ENCODE measurements at regions not wholly inside any gene's neighbourhood (a gene's known extent, or its start where the extent isn't known, plus 50 kb on each side); places are given as distances from the start of the nearest gene placed in this dataset.

DNA sequence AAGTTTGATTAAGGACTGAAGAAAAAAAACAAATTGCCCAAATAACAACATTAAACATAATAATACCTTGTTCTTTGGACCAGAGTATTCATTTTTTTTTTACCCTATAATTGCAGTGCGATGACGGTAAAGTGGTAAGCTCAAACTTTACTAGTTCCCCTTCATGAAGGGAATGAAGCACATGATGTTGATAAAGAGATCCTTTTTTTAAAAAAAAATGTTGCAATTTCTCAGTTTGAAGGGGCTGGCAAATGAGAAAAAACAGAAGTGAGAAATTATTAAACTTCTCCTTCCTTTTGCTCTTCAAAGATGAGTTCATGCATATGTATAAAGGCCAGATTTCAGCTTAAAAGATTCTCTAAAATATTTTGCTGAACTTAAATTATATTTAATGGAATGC is 231.7 kb downstream of the C4orf33 start:
- TF ChIP-seq, protein P1, sequence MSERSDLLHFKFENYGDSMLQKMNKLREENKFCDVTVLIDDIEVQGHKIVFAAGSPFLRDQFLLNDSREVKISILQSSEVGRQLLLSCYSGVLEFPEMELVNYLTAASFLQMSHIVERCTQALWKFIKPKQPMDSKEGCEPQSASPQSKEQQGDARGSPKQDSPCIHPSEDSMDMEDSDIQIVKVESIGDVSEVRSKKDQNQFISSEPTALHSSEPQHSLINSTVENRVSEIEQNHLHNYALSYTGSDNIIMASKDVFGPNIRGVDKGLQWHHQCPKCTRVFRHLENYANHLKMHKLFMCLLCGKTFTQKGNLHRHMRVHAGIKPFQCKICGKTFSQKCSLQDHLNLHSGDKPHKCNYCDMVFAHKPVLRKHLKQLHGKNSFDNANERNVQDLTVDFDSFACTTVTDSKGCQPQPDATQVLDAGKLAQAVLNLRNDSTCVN (tag by site-specific recombination; optimal IDR thresholded peaks at IDR 0.05): no peak
- TF ChIP-seq, protein P2, sequence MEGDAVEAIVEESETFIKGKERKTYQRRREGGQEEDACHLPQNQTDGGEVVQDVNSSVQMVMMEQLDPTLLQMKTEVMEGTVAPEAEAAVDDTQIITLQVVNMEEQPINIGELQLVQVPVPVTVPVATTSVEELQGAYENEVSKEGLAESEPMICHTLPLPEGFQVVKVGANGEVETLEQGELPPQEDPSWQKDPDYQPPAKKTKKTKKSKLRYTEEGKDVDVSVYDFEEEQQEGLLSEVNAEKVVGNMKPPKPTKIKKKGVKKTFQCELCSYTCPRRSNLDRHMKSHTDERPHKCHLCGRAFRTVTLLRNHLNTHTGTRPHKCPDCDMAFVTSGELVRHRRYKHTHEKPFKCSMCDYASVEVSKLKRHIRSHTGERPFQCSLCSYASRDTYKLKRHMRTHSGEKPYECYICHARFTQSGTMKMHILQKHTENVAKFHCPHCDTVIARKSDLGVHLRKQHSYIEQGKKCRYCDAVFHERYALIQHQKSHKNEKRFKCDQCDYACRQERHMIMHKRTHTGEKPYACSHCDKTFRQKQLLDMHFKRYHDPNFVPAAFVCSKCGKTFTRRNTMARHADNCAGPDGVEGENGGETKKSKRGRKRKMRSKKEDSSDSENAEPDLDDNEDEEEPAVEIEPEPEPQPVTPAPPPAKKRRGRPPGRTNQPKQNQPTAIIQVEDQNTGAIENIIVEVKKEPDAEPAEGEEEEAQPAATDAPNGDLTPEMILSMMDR (tag by site-specific recombination; IDR thresholded peaks at IDR 0.05): no peak
- TF ChIP-seq ZBTB21 (tag by site-specific recombination; IDR thresholded peaks at IDR 0.05) (no peak), ZNF391 (tag by site-specific recombination; IDR thresholded peaks at IDR 0.05; ENCODE audit: borderline replicate concordance, low read depth) (no peak), ZNF792 (tag by site-specific recombination; IDR thresholded peaks at IDR 0.05) (no peak), RBAK (tag by site-specific recombination; IDR thresholded peaks at IDR 0.05) (no peak), ZNF239 (tag by site-specific recombination; IDR thresholded peaks at IDR 0.05) (no peak), WT1 (tag by site-specific recombination; IDR thresholded peaks at IDR 0.05) (no peak), ZNF202 (tag by site-specific recombination; IDR thresholded peaks at IDR 0.05; ENCODE audit: borderline replicate concordance) (no peak), YY1 (tag by site-specific recombination; IDR thresholded peaks at IDR 0.05) (no peak), ZNF423 (tag by site-specific recombination; IDR thresholded peaks at IDR 0.05) (no peak), ZNF416 (tag by site-specific recombination; IDR thresholded peaks at IDR 0.05) (no peak)
- TF ChIP-seq, protein P3, sequence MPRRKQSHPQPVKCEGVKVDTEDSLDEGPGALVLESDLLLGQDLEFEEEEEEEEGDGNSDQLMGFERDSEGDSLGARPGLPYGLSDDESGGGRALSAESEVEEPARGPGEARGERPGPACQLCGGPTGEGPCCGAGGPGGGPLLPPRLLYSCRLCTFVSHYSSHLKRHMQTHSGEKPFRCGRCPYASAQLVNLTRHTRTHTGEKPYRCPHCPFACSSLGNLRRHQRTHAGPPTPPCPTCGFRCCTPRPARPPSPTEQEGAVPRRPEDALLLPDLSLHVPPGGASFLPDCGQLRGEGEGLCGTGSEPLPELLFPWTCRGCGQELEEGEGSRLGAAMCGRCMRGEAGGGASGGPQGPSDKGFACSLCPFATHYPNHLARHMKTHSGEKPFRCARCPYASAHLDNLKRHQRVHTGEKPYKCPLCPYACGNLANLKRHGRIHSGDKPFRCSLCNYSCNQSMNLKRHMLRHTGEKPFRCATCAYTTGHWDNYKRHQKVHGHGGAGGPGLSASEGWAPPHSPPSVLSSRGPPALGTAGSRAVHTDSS (tag by site-specific recombination; IDR thresholded peaks at IDR 0.05): no peak
- TF ChIP-seq, protein P4, sequence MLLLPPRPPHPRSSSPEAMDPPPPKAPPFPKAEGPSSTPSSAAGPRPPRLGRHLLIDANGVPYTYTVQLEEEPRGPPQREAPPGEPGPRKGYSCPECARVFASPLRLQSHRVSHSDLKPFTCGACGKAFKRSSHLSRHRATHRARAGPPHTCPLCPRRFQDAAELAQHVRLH (tag by site-specific recombination; IDR thresholded peaks at IDR 0.05): no peak

All from HEK293 (cell line).